ENCODE measurements at regions not wholly inside any gene's neighbourhood (a gene's known extent, or its start where the extent isn't known, plus 50 kb on each side); places are given as distances from the start of the nearest gene placed in this dataset.

GRCh38 chr2:121830809-121831208, 75.4 kb downstream of the TSN start:
- Histone ChIP-seq H3K4me1 (ENCODE audit: control insufficient read depth, insufficient read depth, low read length) (no peaks in the 10 kb centered on the region), H3K36me3 (ENCODE audit: control insufficient read depth, insufficient read depth, low read length) (no peaks in the 10 kb centered on the region), H3K9me3 (ENCODE audit: control insufficient read depth, insufficient read depth, low read length) (no peaks in the 10 kb centered on the region), H3K27ac (ENCODE audit: low read length) (no peak overlapping the region), H3K4me3 (ENCODE audit: low read length) (no peak overlapping the region), H3K27me3 (ENCODE audit: control insufficient read depth, insufficient read depth, low read length) (no peaks in the 10 kb centered on the region)
- TF ChIP-seq, protein P1, sequence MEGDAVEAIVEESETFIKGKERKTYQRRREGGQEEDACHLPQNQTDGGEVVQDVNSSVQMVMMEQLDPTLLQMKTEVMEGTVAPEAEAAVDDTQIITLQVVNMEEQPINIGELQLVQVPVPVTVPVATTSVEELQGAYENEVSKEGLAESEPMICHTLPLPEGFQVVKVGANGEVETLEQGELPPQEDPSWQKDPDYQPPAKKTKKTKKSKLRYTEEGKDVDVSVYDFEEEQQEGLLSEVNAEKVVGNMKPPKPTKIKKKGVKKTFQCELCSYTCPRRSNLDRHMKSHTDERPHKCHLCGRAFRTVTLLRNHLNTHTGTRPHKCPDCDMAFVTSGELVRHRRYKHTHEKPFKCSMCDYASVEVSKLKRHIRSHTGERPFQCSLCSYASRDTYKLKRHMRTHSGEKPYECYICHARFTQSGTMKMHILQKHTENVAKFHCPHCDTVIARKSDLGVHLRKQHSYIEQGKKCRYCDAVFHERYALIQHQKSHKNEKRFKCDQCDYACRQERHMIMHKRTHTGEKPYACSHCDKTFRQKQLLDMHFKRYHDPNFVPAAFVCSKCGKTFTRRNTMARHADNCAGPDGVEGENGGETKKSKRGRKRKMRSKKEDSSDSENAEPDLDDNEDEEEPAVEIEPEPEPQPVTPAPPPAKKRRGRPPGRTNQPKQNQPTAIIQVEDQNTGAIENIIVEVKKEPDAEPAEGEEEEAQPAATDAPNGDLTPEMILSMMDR (IDR thresholded peaks at IDR 0.05), result no peak
- Mint-ChIP-seq H3K36me3 (no peaks in the 10 kb centered on the region), H3K9me3 (no peaks in the 10 kb centered on the region), H3K27ac (no peak overlapping the region), H3K27me3 (ENCODE audit: low read depth in 2 of 2) (peaks cover 0 to 3% of the 10 kb centered on the region in 2 donors), H3K4me3 (no peak overlapping the region), H3K4me1 (no peaks in the 10 kb centered on the region)
- intact Hi-C loops (cut with micrococcal nuclease), result no loop called here
- DNase-seq (no peak), ATAC-seq (no peak)
- WGBS (ENCODE audit: insufficient coverage), result 100% methylated on average over 1 of the region's 1 CpG

- H3K9me3 Mint-ChIP-seq, result no peaks in the 10 kb centered on the region
- Histone ChIP-seq H3K4me3 (ENCODE audit: low read length) (no peak overlapping the region), H3K27me3 (ENCODE audit: control insufficient read depth, insufficient read depth, low read length) (no peaks in the 10 kb centered on the region), H3K36me3 (ENCODE audit: control insufficient read depth, insufficient read depth, low read length) (no peaks in the 10 kb centered on the region), H3K9me3 (ENCODE audit: control insufficient read depth, insufficient read depth, low read length) (no peaks in the 10 kb centered on the region), H3K4me1 (ENCODE audit: control insufficient read depth, insufficient read depth, low read length) (no peaks in the 10 kb centered on the region), H3K27ac (ENCODE audit: low read length) (no peak overlapping the region)
- DNase-seq, result no peak
- no peak for ATAC-seq
- no peak overlapping the region for H3K27ac Mint-ChIP-seq
- H3K4me3 Mint-ChIP-seq, result no peak overlapping the region
- peaks cover 0 to 3% of the 10 kb centered on the region in 2 donors for H3K27me3 Mint-ChIP-seq (ENCODE audit: low read depth in 2 of 2)
- H3K36me3 Mint-ChIP-seq, result no peaks in the 10 kb centered on the region
- intact Hi-C loops (cut with micrococcal nuclease), result no loop called here
- TF ChIP-seq, protein P1 (IDR thresholded peaks at IDR 0.05), result no peak
- 86% methylated on average over 9 of the region's 9 CpGs for WGBS (ENCODE audit: insufficient coverage)
- no peaks in the 10 kb centered on the region for H3K4me1 Mint-ChIP-seq
Observed at GRCh38 chr2:121831841-121832240, 76.4 kb downstream of the TSN start.

DNA sequence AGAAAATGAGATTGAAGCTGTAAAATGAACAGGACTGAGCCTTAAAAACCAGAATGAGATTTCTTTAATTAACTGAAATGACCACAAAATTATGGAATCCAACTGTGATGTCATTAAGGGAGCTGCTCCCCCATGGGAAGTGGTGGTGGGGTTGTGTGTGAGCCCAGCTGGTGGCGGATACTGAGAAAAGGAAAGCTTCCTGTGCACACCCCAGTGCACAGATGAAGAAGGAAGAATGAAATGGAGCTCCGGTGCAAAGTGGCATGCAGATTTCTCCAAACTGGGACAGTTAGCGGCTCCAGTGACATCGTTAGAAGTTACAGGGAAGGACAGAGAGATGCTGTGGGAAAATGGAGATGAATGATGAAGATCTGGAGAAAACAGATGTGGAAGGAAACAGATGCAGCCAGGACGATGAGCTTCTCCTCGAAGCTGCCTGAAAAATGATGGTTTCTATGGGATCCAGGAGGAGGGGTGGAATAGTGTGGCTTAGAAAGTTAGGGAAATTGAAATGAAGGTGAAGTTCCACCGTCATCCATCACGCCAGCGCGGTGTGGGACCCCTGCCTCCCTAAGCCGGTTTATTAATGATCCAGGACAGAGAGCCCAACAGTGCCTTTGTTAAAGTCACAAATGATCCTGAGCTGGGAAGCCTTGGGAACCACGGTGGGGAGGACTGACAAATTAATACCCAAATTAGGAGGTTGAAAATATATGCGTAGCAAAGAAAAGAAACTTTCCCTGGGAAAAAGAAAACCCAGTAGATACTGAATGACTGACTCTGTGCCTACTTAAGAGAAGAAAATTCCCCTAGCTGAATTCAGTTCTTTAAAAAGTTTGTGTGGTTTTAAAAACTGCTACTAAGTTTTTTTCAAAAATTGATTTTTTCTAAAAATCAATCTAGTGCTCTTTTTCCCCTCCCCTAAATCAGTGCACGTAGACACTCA, 77.2 kb downstream of the TSN start:
- 86% methylated on average over 13 of the region's 14 CpGs for WGBS (ENCODE audit: insufficient coverage)
- H3K9me3 Mint-ChIP-seq, result no peaks in the 10 kb centered on the region
- TF ChIP-seq, protein P1 (IDR thresholded peaks at IDR 0.05), result no peak

More for the DNA sequence above, 77.2 kb downstream of the TSN start:
- Histone ChIP-seq H3K4me3 (ENCODE audit: low read length) (no peak overlapping the region), H3K36me3 (ENCODE audit: control insufficient read depth, insufficient read depth, low read length) (no peaks in the 10 kb centered on the region), H3K27me3 (ENCODE audit: control insufficient read depth, insufficient read depth, low read length) (no peaks in the 10 kb centered on the region), H3K4me1 (ENCODE audit: control insufficient read depth, insufficient read depth, low read length) (no peaks in the 10 kb centered on the region), H3K27ac (ENCODE audit: low read length) (no peak overlapping the region), H3K9me3 (ENCODE audit: control insufficient read depth, insufficient read depth, low read length) (no peaks in the 10 kb centered on the region)
- intact Hi-C loops (cut with micrococcal nuclease), result no loop called here
- Mint-ChIP-seq H3K27me3 (ENCODE audit: low read depth in 2 of 2) (peaks cover 0 to 3% of the 10 kb centered on the region in 2 donors), H3K27ac (no peak overlapping the region), H3K4me1 (no peaks in the 10 kb centered on the region), H3K4me3 (no peak overlapping the region), H3K36me3 (no peaks in the 10 kb centered on the region)
- no peak for DNase-seq
- no peak for ATAC-seq

Data from natural killer cell (primary cell).